ENCODE measurements at regions not wholly inside any gene's neighbourhood (a gene's known extent, or its start where the extent isn't known, plus 50 kb on each side); places are given as distances from the start of the nearest gene placed in this dataset.

GRCh38 chr2:144592500-144593256, 72.8 kb upstream of the ZEB2 start:
- no peak for TF ChIP-seq CTCF (conservative IDR thresholded peaks at IDR 0.05; ENCODE audit: low read depth in 2 of 2)
- TF ChIP-seq ZNF114 (CRISPR knock-in tag; IDR thresholded peaks at IDR 0.05), result no peak
- no peak for TF ChIP-seq ZNF462 (CRISPR knock-in tag; IDR thresholded peaks at IDR 0.05)
- TF ChIP-seq REST (IDR thresholded peaks at IDR 0.05; ENCODE audit: unreplicated experiment), result no peak
- TF ChIP-seq NANOG (IDR thresholded peaks at IDR 0.05; ENCODE audit: borderline replicate concordance), result no peak
- TF ChIP-seq POLR2AphosphoS5 (IDR thresholded peaks at IDR 0.05; ENCODE audit: low read depth), result no peak
- TF ChIP-seq EZH2 (IDR thresholded peaks at IDR 0.05; ENCODE audit: low read depth, unreplicated experiment), result no peak
- no peak for TF ChIP-seq ETS1 (IDR thresholded peaks at IDR 0.05)
- no peak for TF ChIP-seq EZH2phosphoT487 (IDR thresholded peaks at IDR 0.05; ENCODE audit: unreplicated experiment)
- TF ChIP-seq JUNB (IDR thresholded peaks at IDR 0.05; ENCODE audit: unreplicated experiment), result no peak

Measured in GM23338 (cell line).